ENCODE measurements at regions not wholly inside any gene's neighbourhood (a gene's known extent, or its start where the extent isn't known, plus 50 kb on each side); places are given as distances from the start of the nearest gene placed in this dataset.

- Mint-ChIP-seq H3K27me3 (peaks cover 11 to 68% (median 38%) of the 10 kb centered on the region in 5 donors), H3K27ac (no peak overlapping the region), H3K4me3 (no peak overlapping the region), H3K9me3 (peaks cover 0 to 19% (median 4%) of the 10 kb centered on the region in 11 donors), H3K36me3 (peaks cover 0 to 10% (median 0%) of the 10 kb centered on the region in 5 donors), H3K4me1 (no peaks in the 10 kb centered on the region)
- DNase-seq (no peak), ATAC-seq (no peak)
- H3K27me3 ChIP-seq (ENCODE audit: control insufficient read depth in 2 of 2, insufficient read depth in 2 of 2, low read length in 2 of 2), result no peaks in the 10 kb centered on the region
- no peaks in the 10 kb centered on the region for H3K4me1 ChIP-seq (ENCODE audit: control insufficient read depth in 2 of 2, insufficient read depth in 2 of 2, low read length in 2 of 2)
- H3K27ac ChIP-seq (ENCODE audit: low read depth, low read length), result no peak overlapping the region
- intact Hi-C loops (cut with micrococcal nuclease), result no loop called here
- H3K9me3 ChIP-seq (ENCODE audit: control insufficient read depth in 2 of 3, low read length in 3 of 3), result no peaks in the 10 kb centered on the region
- H3K4me3 ChIP-seq (ENCODE audit: low read length), result no peak overlapping the region
- no peaks in the 10 kb centered on the region for H3K36me3 ChIP-seq (ENCODE audit: control insufficient read depth in 2 of 3, insufficient read depth in 3 of 3, low read length in 3 of 3)
- ChIA-PET CTCF (no interaction called here), POLR2A (no interaction called here)
Observed at GRCh38 chr3:170717410-170718402, 131.8 kb upstream of the SLC7A14 start.

- no peak for ATAC-seq
- H3K4me3 Mint-ChIP-seq, result no peak overlapping the region
- H3K36me3 Mint-ChIP-seq, result peaks cover 0 to 10% (median 0%) of the 10 kb centered on the region in 5 donors
- Histone ChIP-seq H3K27me3 (ENCODE audit: control insufficient read depth in 2 of 2, insufficient read depth in 2 of 2, low read length in 2 of 2) (no peaks in the 10 kb centered on the region), H3K4me1 (ENCODE audit: control insufficient read depth in 2 of 2, insufficient read depth in 2 of 2, low read length in 2 of 2) (no peaks in the 10 kb centered on the region), H3K4me3 (ENCODE audit: low read length) (no peak overlapping the region), H3K36me3 (ENCODE audit: control insufficient read depth in 2 of 3, insufficient read depth in 3 of 3, low read length in 3 of 3) (no peaks in the 10 kb centered on the region), H3K27ac (ENCODE audit: low read depth, low read length) (no peak overlapping the region), H3K9me3 (ENCODE audit: control insufficient read depth in 2 of 3, low read length in 3 of 3) (no peaks in the 10 kb centered on the region)
- no peak overlapping the region for H3K27ac Mint-ChIP-seq
- H3K9me3 Mint-ChIP-seq, result peaks cover 1 to 19% (median 4%) of the 10 kb centered on the region in 11 donors
- DNase-seq, result no peak
- POLR2A ChIA-PET, result no interaction called here
- no peaks in the 10 kb centered on the region for H3K4me1 Mint-ChIP-seq
- CTCF ChIA-PET, result no interaction called here
- intact Hi-C loops (cut with micrococcal nuclease), result no loop called here
- H3K27me3 Mint-ChIP-seq, result peaks cover 6 to 72% (median 45%) of the 10 kb centered on the region in 5 donors
Observed at GRCh38 chr3:170716172-170716805, 130.4 kb upstream of the SLC7A14 start.

- Mint-ChIP-seq H3K27ac (no peak overlapping the region), H3K36me3 (peaks cover 0 to 10% (median 0%) of the 10 kb centered on the region in 5 donors), H3K9me3 (peaks cover 3 to 27% (median 9%) of the 10 kb centered on the region in 11 donors), H3K27me3 (peaks cover 4 to 70% (median 41%) of the 10 kb centered on the region in 5 donors), H3K4me3 (no peak overlapping the region), H3K4me1 (no peaks in the 10 kb centered on the region)
- Histone ChIP-seq H3K4me3 (ENCODE audit: low read length) (no peak overlapping the region), H3K27ac (ENCODE audit: low read depth, low read length) (no peak overlapping the region), H3K36me3 (ENCODE audit: control insufficient read depth in 2 of 3, insufficient read depth in 3 of 3, low read length in 3 of 3) (no peaks in the 10 kb centered on the region), H3K4me1 (ENCODE audit: control insufficient read depth in 2 of 2, insufficient read depth in 2 of 2, low read length in 2 of 2) (no peaks in the 10 kb centered on the region), H3K27me3 (ENCODE audit: control insufficient read depth in 2 of 2, insufficient read depth in 2 of 2, low read length in 2 of 2) (no peaks in the 10 kb centered on the region), H3K9me3 (ENCODE audit: control insufficient read depth in 2 of 3, low read length in 3 of 3) (peaks cover 0 to 4% (median 0%) of the 10 kb centered on the region in 3 experiments)
- intact Hi-C loops (cut with micrococcal nuclease), result no loop called here
- CTCF ChIA-PET, result no interaction called here
- POLR2A ChIA-PET, result no interaction called here
- no peak for DNase-seq
- ATAC-seq, result no peak
Observed at GRCh38 chr3:170714562-170715535, 129.0 kb upstream of the SLC7A14 start.

- peaks cover 4 to 67% (median 41%) of the 10 kb centered on the region in 5 donors for H3K27me3 Mint-ChIP-seq
Observed at GRCh38 chr3:170714122-170714521, 128.2 kb upstream of the SLC7A14 start.

GRCh38 chr3:170713653-170714052 is 127.8 kb upstream of the SLC7A14 start:
- peaks cover 0 to 31% (median 11%) of the 10 kb centered on the region in 11 donors for H3K9me3 Mint-ChIP-seq
- H3K36me3 Mint-ChIP-seq, result peaks cover 0 to 6% (median 0%) of the 10 kb centered on the region in 5 donors
- ATAC-seq, result no peak
- peaks cover 4 to 63% (median 36%) of the 10 kb centered on the region in 5 donors for H3K27me3 Mint-ChIP-seq
- intact Hi-C loops (cut with micrococcal nuclease), result no loop called here
- H3K9me3 ChIP-seq (ENCODE audit: control insufficient read depth in 2 of 3, low read length in 3 of 3), result peaks cover 0 to 7% (median 0%) of the 10 kb centered on the region in 3 experiments
- H3K4me1 Mint-ChIP-seq, result no peaks in the 10 kb centered on the region
- ChIA-PET CTCF (no interaction called here), POLR2A (no interaction called here)
- H3K4me1 ChIP-seq (ENCODE audit: control insufficient read depth in 2 of 2, insufficient read depth in 2 of 2, low read length in 2 of 2), result no peaks in the 10 kb centered on the region
- H3K27ac Mint-ChIP-seq, result no peak overlapping the region
- no peak overlapping the region for H3K27ac ChIP-seq (ENCODE audit: low read depth, low read length)
- H3K4me3 Mint-ChIP-seq, result no peak overlapping the region
- no peaks in the 10 kb centered on the region for H3K27me3 ChIP-seq (ENCODE audit: control insufficient read depth in 2 of 2, insufficient read depth in 2 of 2, low read length in 2 of 2)
- DNase-seq, result no peak
- no peak overlapping the region for H3K4me3 ChIP-seq (ENCODE audit: low read length)
- H3K36me3 ChIP-seq (ENCODE audit: control insufficient read depth in 2 of 3, insufficient read depth in 3 of 3, low read length in 3 of 3), result no peaks in the 10 kb centered on the region

More at GRCh38 chr3:170714122-170714521, 128.2 kb upstream of the SLC7A14 start:
- DNase-seq (no peak), ATAC-seq (no peak)
- no peaks in the 10 kb centered on the region for H3K4me1 ChIP-seq (ENCODE audit: control insufficient read depth in 2 of 2, insufficient read depth in 2 of 2, low read length in 2 of 2)
- peaks cover 0 to 7% (median 0%) of the 10 kb centered on the region in 3 experiments for H3K9me3 ChIP-seq (ENCODE audit: control insufficient read depth in 2 of 3, low read length in 3 of 3)
- Mint-ChIP-seq H3K9me3 (peaks cover 0 to 32% (median 11%) of the 10 kb centered on the region in 11 donors), H3K27ac (no peak overlapping the region), H3K4me3 (no peak overlapping the region), H3K36me3 (peaks cover 0 to 10% (median 0%) of the 10 kb centered on the region in 5 donors), H3K4me1 (no peaks in the 10 kb centered on the region)
- no peak overlapping the region for H3K4me3 ChIP-seq (ENCODE audit: low read length)
- no peaks in the 10 kb centered on the region for H3K27me3 ChIP-seq (ENCODE audit: control insufficient read depth in 2 of 2, insufficient read depth in 2 of 2, low read length in 2 of 2)
- no peak overlapping the region for H3K27ac ChIP-seq (ENCODE audit: low read depth, low read length)
- ChIA-PET POLR2A (no interaction called here), CTCF (no interaction called here)
- intact Hi-C loops (cut with micrococcal nuclease), result no loop called here
- H3K36me3 ChIP-seq (ENCODE audit: control insufficient read depth in 2 of 3, insufficient read depth in 3 of 3, low read length in 3 of 3), result no peaks in the 10 kb centered on the region

- H3K27me3 Mint-ChIP-seq, result peaks cover 4 to 56% (median 33%) of the 10 kb centered on the region in 5 donors
- H3K27ac Mint-ChIP-seq, result no peak overlapping the region
- Histone ChIP-seq H3K27me3 (ENCODE audit: control insufficient read depth in 2 of 2, insufficient read depth in 2 of 2, low read length in 2 of 2) (no peaks in the 10 kb centered on the region), H3K36me3 (ENCODE audit: control insufficient read depth in 2 of 3, insufficient read depth in 3 of 3, low read length in 3 of 3) (no peaks in the 10 kb centered on the region), H3K27ac (ENCODE audit: low read depth, low read length) (no peak overlapping the region), H3K4me3 (ENCODE audit: low read length) (no peak overlapping the region), H3K4me1 (ENCODE audit: control insufficient read depth in 2 of 2, insufficient read depth in 2 of 2, low read length in 2 of 2) (no peaks in the 10 kb centered on the region), H3K9me3 (ENCODE audit: control insufficient read depth in 2 of 3, low read length in 3 of 3) (peaks cover 0 to 7% (median 0%) of the 10 kb centered on the region in 3 experiments)
- no peak for ATAC-seq
- intact Hi-C loops (cut with micrococcal nuclease), result no loop called here
- ChIA-PET POLR2A (no interaction called here), CTCF (no interaction called here)
- H3K36me3 Mint-ChIP-seq, result peaks cover 0 to 4% (median 0%) of the 10 kb centered on the region in 5 donors
- H3K4me1 Mint-ChIP-seq, result no peaks in the 10 kb centered on the region
- H3K4me3 Mint-ChIP-seq, result no peak overlapping the region
- peaks cover 0 to 30% (median 11%) of the 10 kb centered on the region in 11 donors for H3K9me3 Mint-ChIP-seq
- DNase-seq, result no peak
Observed at GRCh38 chr3:170712798-170713197, 126.9 kb upstream of the SLC7A14 start.
